Umbilical cord (tissue), 1 donor: ENCODE measurements at regions not wholly inside any gene's neighbourhood (a gene's known extent, or its start where the extent isn't known, plus 50 kb on each side); places are given as distances from the start of the nearest gene placed in this dataset.

Experiments used
- DNase-seq: peaks from one replicate; pipeline ENCODE4 v3.0.0-alpha.2; 2015; ENCODE audit warnings: low spot score

DNA sequence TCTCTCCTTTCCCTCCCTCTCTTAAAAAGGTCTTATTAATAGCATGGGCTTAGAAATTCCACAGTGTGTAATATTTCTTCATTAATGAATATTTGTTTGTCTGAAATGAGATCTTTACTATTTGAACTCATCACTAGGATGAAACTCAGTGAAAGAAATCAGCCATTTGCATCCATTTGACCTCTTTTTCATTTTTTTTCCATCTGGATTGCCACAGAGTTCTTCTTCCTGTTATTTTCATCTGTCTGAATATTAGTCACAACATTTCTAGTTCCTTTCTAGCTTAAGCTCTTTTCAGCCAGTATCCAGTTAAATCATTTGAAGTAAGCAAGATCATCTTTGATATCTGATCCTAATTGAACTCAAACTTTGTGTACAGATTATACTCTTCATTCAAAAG, 69.2 kb upstream of the PLS3 start:
- no peak for DNase-seq

DNA sequence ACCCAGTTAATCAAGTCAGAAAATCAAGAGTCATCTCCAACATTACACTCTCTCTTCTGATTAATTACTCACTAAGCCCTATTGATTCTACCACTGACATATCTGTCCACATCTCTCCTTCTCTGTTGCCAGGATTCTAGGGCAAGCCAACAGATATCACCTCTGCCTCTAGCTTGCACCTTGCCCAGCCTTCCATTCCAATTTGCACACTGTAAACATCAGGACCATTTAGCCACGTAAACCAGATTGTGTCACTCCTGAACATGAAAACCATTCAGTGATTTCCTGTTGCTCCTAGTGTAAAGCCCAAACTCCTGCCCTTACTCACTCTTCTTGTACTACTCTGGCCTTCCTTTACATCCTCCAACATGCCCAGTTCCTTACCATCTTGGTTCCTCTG, 68.0 kb upstream of the PLS3 start:
- no peak for DNase-seq

DNA sequence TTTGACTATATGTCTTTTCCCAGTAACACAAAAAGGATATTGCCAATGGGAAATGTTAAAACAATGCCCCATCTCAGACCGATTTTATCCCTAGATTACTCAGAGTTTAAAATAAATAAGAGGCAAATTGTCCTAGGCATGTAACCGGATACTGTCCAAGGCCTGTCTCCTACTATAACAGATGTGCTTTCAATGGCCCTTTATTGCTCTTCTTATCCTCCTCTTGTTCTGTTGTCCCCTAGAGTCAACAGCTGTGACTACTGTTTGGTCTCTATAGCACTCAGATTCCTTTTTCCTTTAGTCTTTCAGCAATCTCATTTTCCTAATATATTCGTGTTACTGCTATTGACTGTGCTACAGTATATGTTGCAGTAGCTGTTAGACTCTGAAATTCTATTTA, 66.8 kb upstream of the PLS3 start:
- DNase-seq, result no peak

DNA sequence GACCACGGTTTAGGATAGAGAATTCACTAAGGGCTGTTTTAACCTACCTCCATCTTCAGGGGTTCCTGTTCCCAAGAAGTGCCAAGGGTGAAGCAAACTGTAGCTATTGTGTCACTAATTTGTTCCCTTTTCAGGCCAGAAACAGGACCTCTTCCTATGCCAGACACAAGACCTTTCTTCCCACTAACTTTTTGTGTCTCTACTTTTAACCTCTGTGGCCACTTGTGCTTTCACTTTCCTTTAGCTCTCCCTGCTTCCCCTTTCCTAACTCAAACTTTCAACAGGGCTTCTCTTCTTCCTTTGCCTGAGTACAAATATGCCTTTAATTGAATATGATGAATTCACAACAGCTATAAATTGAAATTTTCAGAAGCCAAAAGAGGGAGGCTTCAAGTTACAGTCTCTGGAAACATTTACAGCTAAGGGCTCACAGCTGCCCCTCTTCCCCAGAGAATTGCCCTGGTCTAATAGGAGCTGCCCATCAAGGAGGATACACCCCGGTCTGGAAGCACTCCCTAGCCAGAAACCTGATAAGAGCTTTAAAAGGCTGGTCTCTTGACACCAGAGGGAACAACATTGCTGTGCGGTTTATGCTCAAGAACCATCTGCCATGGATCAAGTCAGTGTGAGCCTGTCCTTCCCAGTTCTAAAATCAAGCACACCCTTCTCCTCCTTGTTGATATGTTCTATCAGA, 61.7 kb upstream of the PLS3 start:
- DNase-seq, result no peak

DNA sequence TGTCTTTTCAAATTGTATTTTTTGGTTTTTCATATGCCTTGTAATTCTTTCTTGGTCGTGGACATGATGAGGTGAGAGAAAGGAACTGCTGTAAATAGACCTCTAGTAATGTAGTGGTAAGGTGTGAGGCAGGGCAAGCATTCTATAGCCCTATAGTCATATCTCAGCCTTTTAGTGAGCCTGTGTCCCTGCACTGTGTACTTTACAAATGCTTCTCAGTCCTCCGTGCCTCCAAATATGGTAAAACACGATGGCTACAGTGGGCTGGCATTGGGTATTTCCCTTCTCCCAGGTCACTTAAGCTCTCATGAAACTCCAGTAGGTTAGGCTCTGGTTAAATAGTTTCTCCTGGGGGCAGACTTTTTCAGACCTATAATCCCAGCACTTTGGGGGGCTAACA, 57.9 kb upstream of the PLS3 start:
- DNase-seq, result no peak

DNA sequence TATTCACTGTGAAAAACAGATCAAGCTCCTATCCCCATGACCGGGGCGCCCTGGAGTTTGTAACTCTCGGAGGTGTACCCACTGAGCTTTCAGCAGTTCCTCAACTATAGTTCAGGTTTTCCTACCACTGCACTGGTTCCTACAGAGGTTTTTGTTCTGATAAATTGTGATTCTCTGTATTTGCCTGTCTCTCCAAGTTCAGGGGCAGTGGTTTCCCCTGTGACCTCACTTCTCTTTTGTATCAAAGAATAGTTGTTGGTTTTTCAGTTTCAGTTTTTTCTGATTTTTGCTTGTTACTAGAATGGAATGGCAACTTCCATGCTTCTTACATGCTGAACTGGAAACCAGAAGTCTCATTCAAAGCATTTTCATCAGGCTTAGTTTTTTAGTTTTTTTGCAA, 56.8 kb upstream of the PLS3 start:
- DNase-seq, result peak; percentile 51
